ENCODE measurements at regions not wholly inside any gene's neighbourhood (a gene's known extent, or its start where the extent isn't known, plus 50 kb on each side); places are given as distances from the start of the nearest gene placed in this dataset.

DNA sequence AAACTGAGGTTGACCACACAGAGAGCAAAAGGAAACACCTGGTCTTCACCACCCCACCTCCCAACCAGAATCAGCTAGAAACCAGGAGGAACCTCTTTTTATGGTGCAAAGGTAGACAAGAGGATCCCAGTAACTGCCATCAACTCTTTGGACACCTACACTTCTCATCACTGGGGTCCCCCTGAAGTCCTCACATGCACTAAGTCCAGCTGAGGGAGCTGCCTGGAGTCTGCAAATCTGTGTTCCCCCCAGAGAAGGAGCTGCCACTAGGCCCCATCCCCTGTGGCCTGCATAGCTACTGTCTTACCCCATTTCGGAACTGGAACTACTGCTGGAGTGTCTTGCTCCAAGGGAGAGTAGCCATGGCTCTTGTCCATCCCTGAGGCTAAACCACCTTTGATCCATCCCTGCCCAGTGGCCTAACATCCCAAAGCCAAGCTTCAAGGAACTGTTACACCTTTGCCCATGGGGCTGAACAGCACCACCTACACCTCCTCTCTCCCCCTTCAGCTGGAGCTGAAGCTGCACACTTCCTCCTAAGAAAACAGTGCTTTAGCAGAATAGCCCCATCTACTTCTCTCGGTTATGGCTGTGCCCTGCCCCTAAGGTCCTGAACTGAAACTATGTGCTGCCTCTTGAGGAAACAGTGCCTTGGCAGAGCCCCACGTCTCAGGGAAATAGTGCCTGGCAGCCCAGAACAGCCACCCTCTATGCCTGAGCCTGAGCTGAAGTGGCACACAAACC lies 85.4 kb upstream of the CD53 start:
- CTCF ChIA-PET: interaction anchor here (0.7 to 2.2 kb wide), 3 partner anchors 8 to 232 kb away, joined by 3 to 11 read pairs (median 5); no protein-coding TSS in a partner anchor
- Histone ChIP-seq H4K20me1 (replicated peaks; ENCODE audit: control insufficient read depth, extremely low read depth, insufficient read depth, low read length) (no peaks in the 10 kb centered on the region), H3K27me3 (ENCODE audit: control insufficient read depth in 2 of 2, insufficient read depth in 2 of 2, low read length in 2 of 2) (no peaks in the 10 kb centered on the region), H2AFZ (ENCODE audit: low read depth, low read length) (no peak overlapping the region), H3K36me3 (ENCODE audit: control insufficient read depth in 2 of 2, extremely low read depth in 1 of 2, insufficient read depth in 2 of 2, low read length in 2 of 2) (no peaks in the 10 kb centered on the region), H3K9me1 (replicated peaks; ENCODE audit: control insufficient read depth, extremely low read depth, insufficient read depth, low read length) (no peaks in the 10 kb centered on the region), H3K9ac (replicated peaks; ENCODE audit: extremely low read depth, insufficient read depth, low read length) (no peak overlapping the region), H3K4me2 (ENCODE audit: insufficient read depth, low read length) (no peak overlapping the region), H3K9me3 (replicated peaks; ENCODE audit: control insufficient read depth, insufficient read depth, low read length) (no peaks in the 10 kb centered on the region), H3K27ac (ENCODE audit: insufficient read depth, low read depth, low read length) (no peak overlapping the region), H3K79me2 (ENCODE audit: control insufficient read depth, insufficient read depth, low read length) (no peaks in the 10 kb centered on the region), H3K4me3 (replicated peaks in 1 of 3; ENCODE audit: insufficient read depth in 1 of 3, low read depth in 1 of 3, low read length in 3 of 3) (no peak overlapping the region), H3K4me1 (ENCODE audit: control insufficient read depth, extremely low read depth, insufficient read depth, low read length) (no peaks in the 10 kb centered on the region)
- BruUV-seq (replicated peaks): no TSS peak
- FAIRE-seq (no peak), DNase-seq (ENCODE audit: low read depth, low spot score) (no peak)
- intact Hi-C loops (cut with micrococcal nuclease): loop anchor here (10.0 kb wide), 1 partner anchor 233 kb away; no protein-coding TSS in a partner anchor
- dilution Hi-C loops (cut with MboI; ENCODE audit: extremely low pct_ligation_motif_present, low sequenced_read_pairs): no loop called here
- TF ChIP-seq POLR2AphosphoS5 (IDR thresholded peaks at IDR 0.05; ENCODE audit: insufficient read depth, low read depth, low read length): no peak
- TF ChIP-seq, protein P1, sequence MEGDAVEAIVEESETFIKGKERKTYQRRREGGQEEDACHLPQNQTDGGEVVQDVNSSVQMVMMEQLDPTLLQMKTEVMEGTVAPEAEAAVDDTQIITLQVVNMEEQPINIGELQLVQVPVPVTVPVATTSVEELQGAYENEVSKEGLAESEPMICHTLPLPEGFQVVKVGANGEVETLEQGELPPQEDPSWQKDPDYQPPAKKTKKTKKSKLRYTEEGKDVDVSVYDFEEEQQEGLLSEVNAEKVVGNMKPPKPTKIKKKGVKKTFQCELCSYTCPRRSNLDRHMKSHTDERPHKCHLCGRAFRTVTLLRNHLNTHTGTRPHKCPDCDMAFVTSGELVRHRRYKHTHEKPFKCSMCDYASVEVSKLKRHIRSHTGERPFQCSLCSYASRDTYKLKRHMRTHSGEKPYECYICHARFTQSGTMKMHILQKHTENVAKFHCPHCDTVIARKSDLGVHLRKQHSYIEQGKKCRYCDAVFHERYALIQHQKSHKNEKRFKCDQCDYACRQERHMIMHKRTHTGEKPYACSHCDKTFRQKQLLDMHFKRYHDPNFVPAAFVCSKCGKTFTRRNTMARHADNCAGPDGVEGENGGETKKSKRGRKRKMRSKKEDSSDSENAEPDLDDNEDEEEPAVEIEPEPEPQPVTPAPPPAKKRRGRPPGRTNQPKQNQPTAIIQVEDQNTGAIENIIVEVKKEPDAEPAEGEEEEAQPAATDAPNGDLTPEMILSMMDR (IDR thresholded peaks at IDR 0.05; ENCODE audit: extremely low read depth in 1 of 2, insufficient read depth in 1 of 2, low read depth in 1 of 2, low read length in 2 of 2): no peak
- TF ChIP-seq EZH2 (IDR thresholded peaks at IDR 0.05; ENCODE audit: borderline replicate concordance, low read depth, low read length, severe bottlenecking): no peak
- no peak for TF ChIP-seq FOS (IDR thresholded peaks at IDR 0.05; ENCODE audit: borderline replicate concordance, insufficient read depth, low read length)
- TF ChIP-seq JUN (IDR thresholded peaks at IDR 0.05; ENCODE audit: borderline replicate concordance, insufficient read depth, insufficient read length, low read depth): no peak
- no peak for TF ChIP-seq POLR2A (IDR thresholded peaks at IDR 0.05; ENCODE audit: low read depth, low read length)
- TF ChIP-seq GATA2 (IDR thresholded peaks at IDR 0.05; ENCODE audit: insufficient read depth, insufficient read length, low read depth, low read length): no peak
- no peak for TF ChIP-seq MYC (IDR thresholded peaks at IDR 0.05; ENCODE audit: low read depth, low read length)
- TF ChIP-seq MAX (IDR thresholded peaks at IDR 0.05; ENCODE audit: insufficient read depth, insufficient read length): no peak
- POLR2A ChIA-PET: no interaction called here

Measured in endothelial cell of umbilical vein (primary cell).